VCaP (cell line): ENCODE measurements at regions not wholly inside any gene's neighbourhood (a gene's known extent, or its start where the extent isn't known, plus 50 kb on each side); places are given as distances from the start of the nearest gene placed in this dataset.

Experiments used
- H3K27ac ChIP-seq: fragments of 450-650 bp; 2 replicates; pipeline ENCODE4 v1.5.1; 2017
- CTCF ChIP-seq: fragments of 450-650 bp; conservative IDR thresholded peaks from 2 replicates; pipeline ENCODE4 v1.5.1; 2017; ENCODE audit warnings: mild to moderate bottlenecking, moderate library complexity

GRCh38 chr5:3751846-3752245 is 156.2 kb downstream of the IRX1 start:
- H3K27ac ChIP-seq: no peak overlapping the region
- TF ChIP-seq CTCF: no peak

- no peak overlapping the region for H3K27ac ChIP-seq
- no peak for TF ChIP-seq CTCF
These were observed 182.4 kb downstream of the IRX1 start for GRCh38 chr5:3778000-3778550.

- TF ChIP-seq CTCF: no peak
- H3K27ac ChIP-seq: no peak overlapping the region
These were observed 183.3 kb downstream of the IRX1 start for GRCh38 chr5:3778945-3779344.

GRCh38 chr5:3780278-3780677 is 184.6 kb downstream of the IRX1 start:
- TF ChIP-seq CTCF: no peak
- H3K27ac ChIP-seq: no peak overlapping the region

- TF ChIP-seq CTCF: no peak
- H3K27ac ChIP-seq: no peak overlapping the region
These were observed 185.3 kb downstream of the IRX1 start for GRCh38 chr5:3780907-3781306.

- no peak for TF ChIP-seq CTCF
- H3K27ac ChIP-seq: no peak overlapping the region
These were observed 189.2 kb downstream of the IRX1 start for GRCh38 chr5:3784854-3785253.

- TF ChIP-seq CTCF: no peak
- H3K27ac ChIP-seq: no peak overlapping the region
These were observed 190.5 kb downstream of the IRX1 start for GRCh38 chr5:3786165-3786564.
